Ovary (tissue), 3 donors: ENCODE measurements at regions not wholly inside any gene's neighbourhood (a gene's known extent, or its start where the extent isn't known, plus 50 kb on each side); places are given as distances from the start of the nearest gene placed in this dataset.

Experiments
- CTCF ChIP-seq, 3 donors: fragments of 450-650 bp in 2 of 3; fragments of 200-600 bp in 1 of 3; IDR thresholded peaks; one replicate each; pipeline versions ENCODE4 v1.5.1 to v1.8.0; 2016 to 2022; ENCODE audit warnings: antibody characterized with exemption in 3 of 3, mild to moderate bottlenecking in 1 of 3
- EP300 ChIP-seq: sonication (generic); formaldehyde crosslinking; IDR thresholded peaks from one replicate; pipeline ENCODE4 v1.6.1; 2017; ENCODE audit warnings: antibody characterized with exemption
- POLR2A ChIP-seq: fragments of 450-650 bp; IDR thresholded peaks from one replicate; pipeline ENCODE4 v1.6.1; 2017; ENCODE audit warnings: antibody characterized with exemption, mild to moderate bottlenecking, moderate library complexity
- donor health status: DM: no; HTN: no; CAD: no.

GRCh38 chr1:193326296-193326695 lies 139.9 kb upstream of the B3GALT2 start:
- no peak for TF ChIP-seq CTCF (IDR thresholded peaks at IDR 0.05)
- no peak for TF ChIP-seq POLR2A
- TF ChIP-seq EP300: no peak
